ENCODE measurements at regions not wholly inside any gene's neighbourhood (a gene's known extent, or its start where the extent isn't known, plus 50 kb on each side); places are given as distances from the start of the nearest gene placed in this dataset.
"Not testable (repeated sequence)": the region's sequence is repeated elsewhere in the genome, so short reads cannot be mapped to it uniquely, and the experiment has no call there.

DNA sequence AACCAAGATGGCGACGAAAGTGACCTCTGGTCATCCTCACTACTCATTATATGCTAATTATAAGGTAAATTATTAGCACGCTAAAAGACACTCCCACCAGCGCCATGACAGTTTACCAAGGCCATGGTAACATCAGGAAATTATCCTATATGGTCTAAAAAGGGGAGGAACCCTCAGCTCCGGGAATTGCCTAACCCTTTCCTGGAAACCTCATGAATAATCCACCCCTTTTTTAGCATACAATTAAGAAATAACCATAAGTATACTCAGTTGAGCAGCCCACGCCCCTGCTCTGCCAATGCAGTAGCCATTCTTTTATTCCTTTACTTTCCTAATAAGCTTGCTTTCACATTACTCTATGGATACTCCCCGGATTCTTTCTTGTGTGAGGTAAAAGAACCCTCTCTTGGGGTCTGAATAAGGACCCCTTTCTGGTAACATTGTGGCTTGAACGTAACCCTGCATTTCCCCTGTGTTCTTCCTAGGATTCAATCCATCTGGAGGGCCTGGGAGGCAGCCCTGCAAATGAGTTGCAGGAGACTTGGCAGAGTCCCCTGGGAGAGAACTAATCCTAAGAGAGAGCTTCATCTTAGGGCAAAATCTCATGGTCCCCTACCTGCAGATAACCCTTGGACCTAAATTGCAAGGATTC lies 225.6 kb upstream of the JARID2 start:
- no peak for DNase-seq (ENCODE audit: low read depth)
- TF ChIP-seq, protein P1, sequence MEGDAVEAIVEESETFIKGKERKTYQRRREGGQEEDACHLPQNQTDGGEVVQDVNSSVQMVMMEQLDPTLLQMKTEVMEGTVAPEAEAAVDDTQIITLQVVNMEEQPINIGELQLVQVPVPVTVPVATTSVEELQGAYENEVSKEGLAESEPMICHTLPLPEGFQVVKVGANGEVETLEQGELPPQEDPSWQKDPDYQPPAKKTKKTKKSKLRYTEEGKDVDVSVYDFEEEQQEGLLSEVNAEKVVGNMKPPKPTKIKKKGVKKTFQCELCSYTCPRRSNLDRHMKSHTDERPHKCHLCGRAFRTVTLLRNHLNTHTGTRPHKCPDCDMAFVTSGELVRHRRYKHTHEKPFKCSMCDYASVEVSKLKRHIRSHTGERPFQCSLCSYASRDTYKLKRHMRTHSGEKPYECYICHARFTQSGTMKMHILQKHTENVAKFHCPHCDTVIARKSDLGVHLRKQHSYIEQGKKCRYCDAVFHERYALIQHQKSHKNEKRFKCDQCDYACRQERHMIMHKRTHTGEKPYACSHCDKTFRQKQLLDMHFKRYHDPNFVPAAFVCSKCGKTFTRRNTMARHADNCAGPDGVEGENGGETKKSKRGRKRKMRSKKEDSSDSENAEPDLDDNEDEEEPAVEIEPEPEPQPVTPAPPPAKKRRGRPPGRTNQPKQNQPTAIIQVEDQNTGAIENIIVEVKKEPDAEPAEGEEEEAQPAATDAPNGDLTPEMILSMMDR (IDR thresholded peaks at IDR 0.05; ENCODE audit: insufficient read depth, low read length, poor library complexity, severe bottlenecking) = no peak
- Histone ChIP-seq H3K4me3 (ENCODE audit: low read depth, low read length) (no peak overlapping the region), H3K36me3 (ENCODE audit: control insufficient read depth, insufficient read depth, low read length) (no peaks in the 10 kb centered on the region), H3K27me3 (ENCODE audit: control insufficient read depth, insufficient read depth, low read length) (no peaks in the 10 kb centered on the region)

DNA sequence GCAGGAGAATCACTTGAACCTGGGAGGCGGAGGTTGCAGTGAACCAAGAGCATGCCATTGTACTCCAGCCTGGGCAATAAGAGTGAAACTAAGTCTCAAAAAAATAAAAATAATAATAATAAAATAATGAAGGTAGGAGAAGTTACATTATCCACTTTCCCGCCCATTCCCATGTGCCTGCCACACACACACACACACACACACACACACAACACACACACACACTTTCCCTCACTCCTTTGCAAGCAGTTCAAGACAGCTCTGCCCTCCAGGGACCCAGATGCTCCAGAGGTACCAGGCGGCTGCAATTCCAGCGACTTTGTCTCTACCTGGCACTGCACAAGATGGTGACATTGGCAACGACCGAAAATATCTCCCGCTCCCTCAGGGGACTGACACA lies 224.8 kb upstream of the JARID2 start:
- TF ChIP-seq, protein P1 (IDR thresholded peaks at IDR 0.05; ENCODE audit: insufficient read depth, low read length, poor library complexity, severe bottlenecking) = no peak
- no peaks in the 10 kb centered on the region for H3K27me3 ChIP-seq (ENCODE audit: control insufficient read depth, insufficient read depth, low read length)
- no peaks in the 10 kb centered on the region for H3K36me3 ChIP-seq (ENCODE audit: control insufficient read depth, insufficient read depth, low read length)
- DNase-seq (ENCODE audit: low read depth) = no peak
- no peak overlapping the region for H3K4me3 ChIP-seq (ENCODE audit: low read depth, low read length)

GRCh38 chr6:15023018-15023417 lies 222.9 kb upstream of the JARID2 start:
- not testable (repeated sequence) for H3K36me3 ChIP-seq (ENCODE audit: control insufficient read depth, insufficient read depth, low read length); H3K4me3 ChIP-seq (ENCODE audit: low read depth, low read length); H3K27me3 ChIP-seq (ENCODE audit: control insufficient read depth, insufficient read depth, low read length); DNase-seq (ENCODE audit: low read depth)

DNA sequence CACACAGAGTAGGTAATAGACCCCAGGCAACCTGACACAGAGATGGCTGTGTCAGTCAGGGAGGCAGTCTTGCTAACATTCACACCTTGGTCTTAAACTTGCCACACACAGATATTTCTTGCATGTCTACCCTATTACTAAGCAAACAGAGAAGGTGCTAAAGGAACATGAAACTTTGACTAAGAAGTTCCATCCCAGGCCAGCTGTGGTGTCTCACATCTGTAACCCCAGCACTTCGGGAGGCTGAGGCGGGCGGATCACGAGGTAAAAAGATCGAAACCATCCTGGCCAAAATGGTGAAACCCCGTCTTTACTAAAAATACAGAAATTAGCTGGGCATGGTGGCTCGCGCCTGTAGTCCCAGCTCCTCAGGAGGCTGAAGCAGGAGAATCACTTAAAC lies 222.4 kb upstream of the JARID2 start:
- no peaks in the 10 kb centered on the region for H3K27me3 ChIP-seq (ENCODE audit: control insufficient read depth, insufficient read depth, low read length)
- no peak overlapping the region for H3K4me3 ChIP-seq (ENCODE audit: low read depth, low read length)
- no peak for DNase-seq (ENCODE audit: low read depth)
- H3K36me3 ChIP-seq (ENCODE audit: control insufficient read depth, insufficient read depth, low read length) = no peaks in the 10 kb centered on the region
- TF ChIP-seq, protein P1 (IDR thresholded peaks at IDR 0.05; ENCODE audit: insufficient read depth, low read length, poor library complexity, severe bottlenecking) = no peak

GRCh38 chr6:15025446-15025845 lies 220.4 kb upstream of the JARID2 start:
- TF ChIP-seq, protein P1 (IDR thresholded peaks at IDR 0.05; ENCODE audit: insufficient read depth, low read length, poor library complexity, severe bottlenecking) = no peak

GRCh38 chr6:15026832-15027231 lies 219.0 kb upstream of the JARID2 start:
- Histone ChIP-seq H3K4me3 (ENCODE audit: low read depth, low read length) (no peak overlapping the region), H3K27me3 (ENCODE audit: control insufficient read depth, insufficient read depth, low read length) (no peaks in the 10 kb centered on the region), H3K36me3 (ENCODE audit: control insufficient read depth, insufficient read depth, low read length) (no peaks in the 10 kb centered on the region)
- DNase-seq (ENCODE audit: low read depth) = peak; percentile 14
- TF ChIP-seq, protein P1 (IDR thresholded peaks at IDR 0.05; ENCODE audit: insufficient read depth, low read length, poor library complexity, severe bottlenecking) = no peak

More at GRCh38 chr6:15025446-15025845, 220.4 kb upstream of the JARID2 start:
- no peak for DNase-seq (ENCODE audit: low read depth)
- no peaks in the 10 kb centered on the region for H3K36me3 ChIP-seq (ENCODE audit: control insufficient read depth, insufficient read depth, low read length)
- H3K4me3 ChIP-seq (ENCODE audit: low read depth, low read length) = no peak overlapping the region
- no peaks in the 10 kb centered on the region for H3K27me3 ChIP-seq (ENCODE audit: control insufficient read depth, insufficient read depth, low read length)
